ENCODE measurements at regions not wholly inside any gene's neighbourhood (a gene's known extent, or its start where the extent isn't known, plus 50 kb on each side); places are given as distances from the start of the nearest gene placed in this dataset.

- no peak for DNase-seq (ENCODE audit: low spot score)
Measured at GRCh38 chr3:132378-132777, 64.2 kb upstream of the CHL1 start.

GRCh38 chr3:132904-133303 lies 63.7 kb upstream of the CHL1 start:
- no peak for DNase-seq (ENCODE audit: low spot score)

- DNase-seq (ENCODE audit: low spot score), result no peak
Measured at GRCh38 chr3:140748-141330, 55.7 kb upstream of the CHL1 start.

All from H4 (cell line).